ENCODE measurements at regions not wholly inside any gene's neighbourhood (a gene's known extent, or its start where the extent isn't known, plus 50 kb on each side); places are given as distances from the start of the nearest gene placed in this dataset.

DNA sequence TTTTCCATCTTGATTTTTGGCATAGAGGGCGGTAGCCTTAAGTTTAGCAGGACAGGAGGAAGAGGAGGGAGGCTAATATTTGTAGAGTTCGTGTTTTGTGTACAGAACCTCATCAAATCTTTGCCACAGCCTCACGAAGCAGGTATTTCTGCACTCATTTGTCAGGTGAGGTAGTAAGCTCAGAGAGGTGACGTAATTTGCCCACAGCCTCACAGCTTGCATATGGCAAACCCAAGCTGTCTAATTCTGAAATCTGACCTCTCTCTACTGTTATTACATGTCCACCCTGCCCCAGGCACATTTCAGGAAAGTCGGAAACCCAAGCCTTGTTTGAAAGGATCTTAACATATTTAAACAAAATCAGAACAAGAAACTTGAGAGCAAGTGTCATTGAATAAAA, 91.1 kb upstream of the TPM1 start:
- Histone ChIP-seq H3K27ac (ENCODE audit: low read depth in 2 of 2, low read length in 2 of 2) (no peak overlapping the region), H3K9me3 (ENCODE audit: control insufficient read depth in 2 of 2, low read length in 2 of 2) (no peaks in the 10 kb centered on the region), H3K4me1 (ENCODE audit: control insufficient read depth in 2 of 2, insufficient read depth in 2 of 2, low read length in 2 of 2) (no peaks in the 10 kb centered on the region), H3K27me3 (ENCODE audit: control insufficient read depth in 2 of 2, insufficient read depth in 2 of 2, low read length in 2 of 2) (no peaks in the 10 kb centered on the region), H3K9ac (ENCODE audit: low read depth in 1 of 2, low read length in 2 of 2) (no peak overlapping the region), H3K36me3 (ENCODE audit: control insufficient read depth in 2 of 2, insufficient read depth in 2 of 2, low read length in 2 of 2) (no peaks in the 10 kb centered on the region), H3K4me3 (ENCODE audit: low read length in 2 of 2) (no peak overlapping the region)

- Histone ChIP-seq H3K27me3 (ENCODE audit: control insufficient read depth in 2 of 2, insufficient read depth in 2 of 2, low read length in 2 of 2) (no peaks in the 10 kb centered on the region), H3K9me3 (ENCODE audit: control insufficient read depth in 2 of 2, low read length in 2 of 2) (no peaks in the 10 kb centered on the region), H3K27ac (ENCODE audit: low read depth in 2 of 2, low read length in 2 of 2) (no peak overlapping the region), H3K4me1 (ENCODE audit: control insufficient read depth in 2 of 2, insufficient read depth in 2 of 2, low read length in 2 of 2) (no peaks in the 10 kb centered on the region), H3K36me3 (ENCODE audit: control insufficient read depth in 2 of 2, insufficient read depth in 2 of 2, low read length in 2 of 2) (no peaks in the 10 kb centered on the region), H3K4me3 (ENCODE audit: low read length in 2 of 2) (no peak overlapping the region), H3K9ac (ENCODE audit: low read depth in 1 of 2, low read length in 2 of 2) (no peak overlapping the region)
These were observed 89.5 kb upstream of the TPM1 start for GRCh38 chr15:62953021-62953420.

DNA sequence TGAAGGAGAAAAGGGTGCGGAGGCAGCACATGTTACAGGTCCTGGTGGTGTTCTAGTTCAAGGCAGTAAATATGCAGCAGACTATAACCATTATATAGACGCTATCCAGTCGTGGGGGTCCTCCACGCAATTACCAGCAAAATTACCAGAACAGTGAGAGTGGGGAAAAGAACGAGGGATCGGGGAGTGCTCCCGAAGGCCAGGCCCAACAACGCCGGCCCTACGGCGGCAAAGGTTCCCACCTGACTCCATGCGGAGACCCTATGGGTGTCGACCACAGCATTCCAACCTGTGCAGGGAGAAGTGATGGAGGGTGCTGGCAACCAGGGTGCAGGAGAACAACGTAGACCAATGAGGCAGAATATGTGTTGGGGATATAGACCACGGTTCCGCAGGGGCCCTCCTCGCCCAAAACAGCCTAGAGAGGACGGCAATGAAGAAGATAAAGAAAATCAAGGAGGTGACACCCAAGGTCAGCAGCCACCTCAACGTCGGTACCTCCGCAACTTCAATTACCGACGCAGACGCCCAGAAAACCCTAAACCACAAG, 89.0 kb upstream of the TPM1 start:
- Histone ChIP-seq H3K4me3 (ENCODE audit: low read length in 2 of 2) (no peak overlapping the region), H3K9ac (ENCODE audit: low read depth in 1 of 2, low read length in 2 of 2) (no peak overlapping the region), H3K4me1 (ENCODE audit: control insufficient read depth in 2 of 2, insufficient read depth in 2 of 2, low read length in 2 of 2) (no peaks in the 10 kb centered on the region), H3K9me3 (ENCODE audit: control insufficient read depth in 2 of 2, low read length in 2 of 2) (no peaks in the 10 kb centered on the region), H3K27ac (ENCODE audit: low read depth in 2 of 2, low read length in 2 of 2) (no peak overlapping the region), H3K36me3 (ENCODE audit: control insufficient read depth in 2 of 2, insufficient read depth in 2 of 2, low read length in 2 of 2) (no peaks in the 10 kb centered on the region), H3K27me3 (ENCODE audit: control insufficient read depth in 2 of 2, insufficient read depth in 2 of 2, low read length in 2 of 2) (no peaks in the 10 kb centered on the region)

DNA sequence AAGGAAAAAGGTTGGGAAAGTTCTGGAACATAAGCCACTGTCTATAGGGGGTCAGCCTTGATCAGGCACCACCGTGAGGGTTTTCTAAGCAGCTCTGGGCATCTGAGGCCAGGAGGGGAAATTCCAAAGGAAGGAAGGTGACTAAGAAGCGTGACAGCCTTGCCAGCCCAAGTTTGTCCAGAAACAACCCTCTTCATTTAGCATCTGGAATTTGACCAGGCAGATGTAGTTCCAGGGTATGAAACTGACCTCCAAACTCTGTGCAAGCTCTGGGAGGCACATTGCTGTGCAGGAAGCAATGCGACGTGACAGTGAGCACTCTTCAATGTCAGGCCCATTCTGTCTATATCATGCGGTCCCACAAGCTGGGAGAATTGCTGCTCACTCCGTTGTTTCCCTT, 85.4 kb upstream of the TPM1 start:
- Histone ChIP-seq H3K27me3 (ENCODE audit: control insufficient read depth in 2 of 2, insufficient read depth in 2 of 2, low read length in 2 of 2) (no peaks in the 10 kb centered on the region), H3K9ac (ENCODE audit: low read depth in 1 of 2, low read length in 2 of 2) (no peak overlapping the region), H3K27ac (ENCODE audit: low read depth in 2 of 2, low read length in 2 of 2) (no peak overlapping the region)

DNA sequence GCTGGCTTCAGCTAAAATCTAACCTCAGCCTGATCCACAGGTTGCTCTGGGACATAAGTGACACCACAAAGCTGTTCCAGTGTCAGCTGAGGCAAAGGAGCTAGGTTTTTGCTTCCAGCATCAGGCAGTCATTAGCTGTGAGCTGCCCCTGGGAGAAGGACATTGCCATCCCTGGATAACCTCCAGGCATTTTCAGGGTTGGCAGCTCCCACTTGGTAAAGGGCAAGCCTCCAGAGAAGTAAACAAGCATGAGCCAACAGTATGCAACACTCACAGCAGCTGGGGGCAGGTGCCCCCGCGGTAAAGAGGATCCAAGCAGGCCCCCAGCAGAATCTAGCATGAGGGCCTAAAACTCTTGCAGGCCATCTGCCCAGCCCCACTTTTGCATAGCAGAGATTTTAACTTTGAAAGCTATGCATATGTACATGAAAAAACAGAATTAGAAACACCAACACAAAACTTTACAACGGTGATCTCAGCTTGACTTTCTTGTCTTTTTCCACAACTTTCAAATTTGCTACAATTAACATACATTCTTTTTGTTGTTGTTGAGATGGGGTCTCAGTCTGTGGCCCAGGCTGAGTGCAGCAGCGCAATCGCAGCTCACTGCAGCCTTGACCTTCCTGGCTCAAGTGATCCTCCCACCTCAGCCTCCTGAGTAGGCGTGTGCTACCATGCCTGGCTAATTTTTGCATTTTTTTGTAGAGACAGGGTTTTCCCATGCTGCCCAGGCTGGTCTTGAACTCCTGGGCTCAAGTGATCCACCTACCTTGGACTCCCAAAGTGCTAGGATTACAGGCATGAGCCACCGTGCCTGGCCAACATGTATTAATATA, 83.8 kb upstream of the TPM1 start:
- Histone ChIP-seq H3K27me3 (ENCODE audit: control insufficient read depth in 2 of 2, insufficient read depth in 2 of 2, low read length in 2 of 2) (no peaks in the 10 kb centered on the region), H3K9ac (ENCODE audit: low read depth in 1 of 2, low read length in 2 of 2) (no peak overlapping the region), H3K36me3 (ENCODE audit: control insufficient read depth in 2 of 2, insufficient read depth in 2 of 2, low read length in 2 of 2) (no peaks in the 10 kb centered on the region), H3K27ac (ENCODE audit: low read depth in 2 of 2, low read length in 2 of 2) (no peak overlapping the region), H3K4me3 (ENCODE audit: low read length in 2 of 2) (no peak overlapping the region), H3K9me3 (ENCODE audit: control insufficient read depth in 2 of 2, low read length in 2 of 2) (no peaks in the 10 kb centered on the region), H3K4me1 (ENCODE audit: control insufficient read depth in 2 of 2, insufficient read depth in 2 of 2, low read length in 2 of 2) (no peaks in the 10 kb centered on the region)

More for the DNA sequence above, 85.4 kb upstream of the TPM1 start:
- H3K9me3 ChIP-seq (ENCODE audit: control insufficient read depth in 2 of 2, low read length in 2 of 2), result no peaks in the 10 kb centered on the region
- H3K36me3 ChIP-seq (ENCODE audit: control insufficient read depth in 2 of 2, insufficient read depth in 2 of 2, low read length in 2 of 2), result no peaks in the 10 kb centered on the region
- H3K4me3 ChIP-seq (ENCODE audit: low read length in 2 of 2), result no peak overlapping the region
- H3K4me1 ChIP-seq (ENCODE audit: control insufficient read depth in 2 of 2, insufficient read depth in 2 of 2, low read length in 2 of 2), result no peaks in the 10 kb centered on the region

DNA sequence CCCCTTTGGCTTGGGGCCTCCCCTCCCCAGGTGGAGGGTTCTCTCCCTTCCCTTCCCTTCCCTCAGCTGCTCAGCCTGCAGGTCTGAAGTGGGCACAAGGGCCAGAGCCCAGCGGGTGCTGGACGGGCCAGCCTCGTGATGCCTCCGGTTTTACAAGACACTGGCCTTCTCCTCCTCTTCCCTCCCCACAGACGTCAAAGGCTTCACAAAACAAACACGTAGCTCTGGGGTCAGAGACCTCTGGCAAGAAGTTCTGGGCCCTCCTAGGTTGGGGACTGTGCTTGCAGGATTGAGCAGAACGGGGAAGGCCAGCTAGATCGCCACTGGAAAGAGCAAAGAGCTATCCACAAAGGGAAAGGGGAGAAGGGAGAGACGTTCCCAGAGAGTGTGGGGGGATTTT, 81.4 kb upstream of the TPM1 start:
- H3K4me3 ChIP-seq (ENCODE audit: low read length in 2 of 2), result no peak overlapping the region
- H3K27ac ChIP-seq (ENCODE audit: low read depth in 2 of 2, low read length in 2 of 2), result no peak overlapping the region
- no peaks in the 10 kb centered on the region for H3K9me3 ChIP-seq (ENCODE audit: control insufficient read depth in 2 of 2, low read length in 2 of 2)
- H3K36me3 ChIP-seq (ENCODE audit: control insufficient read depth in 2 of 2, insufficient read depth in 2 of 2, low read length in 2 of 2), result no peaks in the 10 kb centered on the region
- H3K27me3 ChIP-seq (ENCODE audit: control insufficient read depth in 2 of 2, insufficient read depth in 2 of 2, low read length in 2 of 2), result no peaks in the 10 kb centered on the region
- H3K4me1 ChIP-seq (ENCODE audit: control insufficient read depth in 2 of 2, insufficient read depth in 2 of 2, low read length in 2 of 2), result no peaks in the 10 kb centered on the region
- no peak overlapping the region for H3K9ac ChIP-seq (ENCODE audit: low read depth in 1 of 2, low read length in 2 of 2)

DNA sequence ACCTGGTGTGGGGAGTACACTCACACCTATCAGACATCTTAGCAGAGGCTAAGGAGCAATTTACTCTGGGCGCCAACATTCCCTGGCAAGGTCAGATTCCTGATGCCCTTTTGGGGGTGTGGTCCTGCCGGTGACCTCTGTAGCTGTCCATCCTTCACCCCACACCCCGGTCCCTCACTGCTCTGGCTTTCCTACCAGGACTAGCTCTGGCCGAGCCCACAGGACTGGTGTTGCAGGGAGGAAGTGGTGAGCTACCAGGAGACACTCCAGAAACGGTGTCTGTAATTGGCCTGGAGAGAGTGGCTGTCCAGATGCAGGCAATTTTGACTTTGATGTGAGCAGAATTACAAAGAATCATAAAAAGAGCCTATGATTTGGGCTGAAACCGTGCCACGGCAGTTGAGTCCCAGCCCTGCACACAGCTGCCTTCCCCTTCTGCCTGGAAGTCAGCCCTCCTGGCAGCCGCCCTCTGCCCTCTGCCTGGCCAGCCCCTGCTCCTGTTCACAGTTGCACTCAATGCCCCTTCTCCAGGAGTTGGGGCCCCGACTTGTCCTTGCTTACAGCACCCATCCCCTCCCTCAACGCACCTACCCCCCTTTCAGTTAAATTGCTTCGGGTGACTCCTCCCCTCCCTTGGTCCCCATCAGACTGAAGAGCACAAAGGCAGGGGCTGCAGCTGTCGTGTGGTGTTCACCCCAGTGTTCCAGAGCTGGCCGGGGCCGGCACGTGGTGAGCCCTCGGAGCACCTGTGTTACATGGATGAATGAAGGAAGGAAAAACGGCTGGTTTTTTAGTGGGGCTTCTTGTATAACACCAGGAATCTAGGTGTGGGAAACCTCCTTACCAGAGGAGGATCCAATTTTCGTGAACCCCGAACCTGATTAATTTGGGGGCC, 80.2 kb upstream of the TPM1 start:
- no peak overlapping the region for H3K9ac ChIP-seq (ENCODE audit: low read depth in 1 of 2, low read length in 2 of 2)
- H3K9me3 ChIP-seq (ENCODE audit: control insufficient read depth in 2 of 2, low read length in 2 of 2), result no peaks in the 10 kb centered on the region
- H3K27ac ChIP-seq (ENCODE audit: low read depth in 2 of 2, low read length in 2 of 2), result no peak overlapping the region
- H3K27me3 ChIP-seq (ENCODE audit: control insufficient read depth in 2 of 2, insufficient read depth in 2 of 2, low read length in 2 of 2), result no peaks in the 10 kb centered on the region
- H3K36me3 ChIP-seq (ENCODE audit: control insufficient read depth in 2 of 2, insufficient read depth in 2 of 2, low read length in 2 of 2), result no peaks in the 10 kb centered on the region
- H3K4me1 ChIP-seq (ENCODE audit: control insufficient read depth in 2 of 2, insufficient read depth in 2 of 2, low read length in 2 of 2), result no peaks in the 10 kb centered on the region
- no peak overlapping the region for H3K4me3 ChIP-seq (ENCODE audit: low read length in 2 of 2)

- no peak overlapping the region for H3K27ac ChIP-seq (ENCODE audit: low read depth in 2 of 2, low read length in 2 of 2)
- H3K9me3 ChIP-seq (ENCODE audit: control insufficient read depth in 2 of 2, low read length in 2 of 2), result no peaks in the 10 kb centered on the region
- no peak overlapping the region for H3K9ac ChIP-seq (ENCODE audit: low read depth in 1 of 2, low read length in 2 of 2)
- no peak overlapping the region for H3K4me3 ChIP-seq (ENCODE audit: low read length in 2 of 2)
- no peaks in the 10 kb centered on the region for H3K36me3 ChIP-seq (ENCODE audit: control insufficient read depth in 2 of 2, insufficient read depth in 2 of 2, low read length in 2 of 2)
- no peaks in the 10 kb centered on the region for H3K4me1 ChIP-seq (ENCODE audit: control insufficient read depth in 2 of 2, insufficient read depth in 2 of 2, low read length in 2 of 2)
- H3K27me3 ChIP-seq (ENCODE audit: control insufficient read depth in 2 of 2, insufficient read depth in 2 of 2, low read length in 2 of 2), result no peaks in the 10 kb centered on the region
These were observed 78.3 kb upstream of the TPM1 start for GRCh38 chr15:62964251-62964650.

DNA sequence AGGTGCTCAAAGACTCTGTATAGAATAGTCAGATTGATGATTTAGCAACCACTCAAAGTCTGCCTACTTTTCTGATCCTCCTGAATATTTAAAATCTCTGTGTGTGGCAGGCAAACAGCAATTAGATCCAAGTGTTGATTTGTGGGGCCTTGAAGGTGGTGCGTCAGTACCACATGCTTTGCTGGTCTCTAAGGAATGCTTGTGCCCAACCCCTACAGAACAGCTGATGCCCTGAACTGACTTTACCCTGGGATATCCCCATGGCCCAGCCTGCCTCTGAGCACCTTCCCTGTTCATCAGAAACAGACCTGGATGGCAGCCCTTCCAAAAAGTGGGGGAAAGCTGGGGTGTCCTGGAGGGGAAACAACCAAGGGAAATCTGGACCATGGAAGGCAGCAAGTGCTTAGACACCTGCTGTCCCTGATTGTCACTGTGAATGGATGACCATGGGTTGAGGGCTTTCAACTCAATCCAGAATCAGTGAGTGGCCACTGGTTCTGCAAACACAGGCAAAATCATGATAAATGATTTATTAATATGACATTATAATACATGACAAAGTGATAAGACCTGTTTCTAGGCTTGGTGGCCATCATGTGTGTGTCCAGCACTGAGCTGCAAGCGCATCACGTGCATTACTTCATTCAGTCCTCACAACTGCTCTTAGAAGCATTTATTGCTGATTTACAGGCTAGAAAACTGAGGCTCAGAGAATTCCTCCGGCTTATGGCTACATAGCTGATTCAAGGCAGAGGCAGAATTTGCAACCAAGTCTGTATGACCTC, 76.1 kb upstream of the TPM1 start:
- Histone ChIP-seq H3K27me3 (ENCODE audit: control insufficient read depth in 2 of 2, insufficient read depth in 2 of 2, low read length in 2 of 2) (no peaks in the 10 kb centered on the region), H3K9me3 (ENCODE audit: control insufficient read depth in 2 of 2, low read length in 2 of 2) (no peaks in the 10 kb centered on the region), H3K9ac (ENCODE audit: low read depth in 1 of 2, low read length in 2 of 2) (no peak overlapping the region), H3K27ac (ENCODE audit: low read depth in 2 of 2, low read length in 2 of 2) (no peak overlapping the region), H3K36me3 (ENCODE audit: control insufficient read depth in 2 of 2, insufficient read depth in 2 of 2, low read length in 2 of 2) (no peaks in the 10 kb centered on the region), H3K4me1 (ENCODE audit: control insufficient read depth in 2 of 2, insufficient read depth in 2 of 2, low read length in 2 of 2) (no peaks in the 10 kb centered on the region), H3K4me3 (ENCODE audit: low read length in 2 of 2) (no peak overlapping the region)
